ENCODE measurements at regions not wholly inside any gene's neighbourhood (a gene's known extent, or its start where the extent isn't known, plus 50 kb on each side); places are given as distances from the start of the nearest gene placed in this dataset.

DNA sequence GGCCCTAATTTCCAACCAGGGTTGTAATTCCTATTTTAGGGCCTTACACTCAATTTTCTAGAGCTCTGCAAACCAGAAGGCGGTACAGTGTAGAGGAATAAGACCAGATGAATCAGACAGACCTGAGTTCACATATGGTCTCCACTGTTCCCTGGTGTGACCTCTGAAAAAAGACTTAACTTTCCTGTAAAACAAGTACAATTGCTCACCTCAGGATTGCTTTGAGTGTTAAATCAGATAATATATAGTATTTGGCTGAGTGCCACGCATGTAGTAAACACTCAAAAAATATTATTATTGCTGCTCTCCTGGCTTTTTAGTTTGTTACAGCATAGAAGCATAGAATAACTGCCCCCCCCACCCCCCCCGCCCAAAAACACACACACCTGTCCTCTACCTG is 51.0 kb upstream of the STT3B start:
- no peak for DNase-seq

DNA sequence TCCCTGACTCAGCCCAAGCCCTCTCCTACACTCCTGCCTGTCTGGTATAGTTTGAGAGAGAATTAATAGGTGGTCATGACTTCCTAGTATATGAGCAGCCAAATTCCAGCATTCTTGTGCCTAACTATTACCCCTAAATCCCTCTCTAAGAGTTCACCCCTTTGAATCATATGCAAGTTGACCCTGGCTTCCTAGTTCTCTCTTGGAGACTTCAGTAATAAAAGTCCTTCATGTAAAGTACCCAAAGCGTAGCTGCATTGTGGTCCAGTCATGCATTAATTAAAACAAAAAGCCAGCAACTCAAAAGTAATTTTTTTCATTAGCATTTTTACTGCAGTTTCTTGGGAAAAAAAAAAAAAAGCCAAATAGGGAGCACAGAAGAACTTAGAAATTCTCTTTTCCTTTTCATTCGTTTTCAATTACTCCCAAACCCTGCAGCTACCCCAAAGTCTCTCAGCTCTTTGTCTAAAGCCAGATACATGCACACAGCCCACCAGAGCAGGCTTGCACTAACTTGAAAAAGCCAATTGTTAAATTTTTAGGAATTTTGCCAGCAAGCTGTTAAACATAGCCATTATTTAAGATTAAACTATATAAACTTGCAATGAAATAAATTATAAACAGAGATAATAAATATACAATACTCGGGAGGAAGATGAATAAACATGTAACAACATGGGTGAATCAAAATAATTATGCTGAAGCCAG is 50.1 kb upstream of the STT3B start:
- DNase-seq: no peak
